ENCODE measurements at regions not wholly inside any gene's neighbourhood (a gene's known extent, or its start where the extent isn't known, plus 50 kb on each side); places are given as distances from the start of the nearest gene placed in this dataset.

DNA sequence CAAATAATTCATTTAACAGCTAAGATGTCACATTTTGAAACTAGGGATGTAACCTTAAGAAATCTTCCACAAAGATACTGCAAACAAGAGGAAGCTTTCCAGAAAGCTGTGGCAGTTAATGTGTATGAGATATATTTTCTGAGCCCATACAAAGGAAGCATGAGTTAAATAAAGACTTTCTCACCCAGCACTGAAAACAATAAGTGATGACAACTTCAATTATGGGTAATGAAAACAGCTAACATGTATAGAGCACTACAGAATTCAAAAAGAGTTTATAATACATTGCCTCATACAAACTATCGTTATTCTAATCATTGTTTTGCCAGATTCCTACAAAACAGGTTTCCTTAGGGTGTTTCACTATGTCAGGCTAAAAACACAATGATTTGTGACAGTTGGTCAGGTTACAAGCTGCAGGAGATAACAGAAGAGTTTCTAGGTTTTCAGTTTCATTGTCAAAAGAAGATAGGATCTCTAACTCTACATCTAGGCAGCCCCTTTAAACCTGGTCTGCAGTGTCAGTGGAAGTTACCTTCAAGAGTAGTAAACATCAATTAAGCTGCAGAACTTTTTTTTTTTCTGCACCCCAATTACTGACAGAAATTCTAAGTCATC is 618.1 kb upstream of the ADGRL3 start:
- Histone ChIP-seq H3K4me1 (no peaks in the 10 kb centered on the region), H3K36me3 (no peaks in the 10 kb centered on the region), H3K4me3 (no peak overlapping the region), H3K27ac (replicated peaks in 1 of 4) (no peak overlapping the region), H3K27me3 (no peaks in the 10 kb centered on the region), H3K9me3 (no peaks in the 10 kb centered on the region)
- TF ChIP-seq POLR2A (IDR thresholded peaks at IDR 0.05; ENCODE audit: low read depth) (no peak), POLR2AphosphoS5 (IDR thresholded peaks at IDR 0.05) (no peak), EP300 (IDR thresholded peaks at IDR 0.05) (no peak)
- TF ChIP-seq, protein P1, sequence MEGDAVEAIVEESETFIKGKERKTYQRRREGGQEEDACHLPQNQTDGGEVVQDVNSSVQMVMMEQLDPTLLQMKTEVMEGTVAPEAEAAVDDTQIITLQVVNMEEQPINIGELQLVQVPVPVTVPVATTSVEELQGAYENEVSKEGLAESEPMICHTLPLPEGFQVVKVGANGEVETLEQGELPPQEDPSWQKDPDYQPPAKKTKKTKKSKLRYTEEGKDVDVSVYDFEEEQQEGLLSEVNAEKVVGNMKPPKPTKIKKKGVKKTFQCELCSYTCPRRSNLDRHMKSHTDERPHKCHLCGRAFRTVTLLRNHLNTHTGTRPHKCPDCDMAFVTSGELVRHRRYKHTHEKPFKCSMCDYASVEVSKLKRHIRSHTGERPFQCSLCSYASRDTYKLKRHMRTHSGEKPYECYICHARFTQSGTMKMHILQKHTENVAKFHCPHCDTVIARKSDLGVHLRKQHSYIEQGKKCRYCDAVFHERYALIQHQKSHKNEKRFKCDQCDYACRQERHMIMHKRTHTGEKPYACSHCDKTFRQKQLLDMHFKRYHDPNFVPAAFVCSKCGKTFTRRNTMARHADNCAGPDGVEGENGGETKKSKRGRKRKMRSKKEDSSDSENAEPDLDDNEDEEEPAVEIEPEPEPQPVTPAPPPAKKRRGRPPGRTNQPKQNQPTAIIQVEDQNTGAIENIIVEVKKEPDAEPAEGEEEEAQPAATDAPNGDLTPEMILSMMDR (IDR thresholded peaks at IDR 0.05), result no peak
- intact Hi-C loops (cut with DNase I), result no loop called here
- DNase-seq (ENCODE audit: extremely low spot score), result no peak
- 73% methylated on average over 1 of the region's 1 CpG for WGBS

DNA sequence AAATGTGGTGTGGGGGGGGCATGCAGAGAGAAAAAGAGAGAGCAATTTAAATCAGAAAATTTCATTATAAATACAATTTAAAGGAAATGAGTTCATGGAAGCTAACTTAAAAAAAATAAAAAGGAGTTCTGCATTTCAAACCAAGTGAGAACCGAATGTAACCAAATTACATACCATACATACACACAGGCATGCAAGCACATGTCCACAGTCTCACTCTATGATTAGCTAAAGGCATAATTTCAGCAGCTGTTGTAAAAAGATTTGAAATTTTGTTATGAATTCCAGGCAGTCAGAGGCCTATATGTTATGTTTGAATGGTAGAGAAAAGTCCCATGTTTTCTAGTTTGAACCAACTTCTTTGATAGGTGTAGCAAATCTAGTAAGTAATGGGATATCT is 611.6 kb upstream of the ADGRL3 start:
- H3K36me3 ChIP-seq, result no peaks in the 10 kb centered on the region
- no peaks in the 10 kb centered on the region for H3K4me1 ChIP-seq
- H3K9me3 ChIP-seq, result no peaks in the 10 kb centered on the region
- WGBS, result 77% methylated on average over 1 of the region's 1 CpG
- no peak for DNase-seq (ENCODE audit: extremely low spot score)
- H3K27ac ChIP-seq (replicated peaks in 1 of 4), result no peak overlapping the region
- no peaks in the 10 kb centered on the region for H3K27me3 ChIP-seq
- no peak overlapping the region for H3K4me3 ChIP-seq
- TF ChIP-seq EP300 (IDR thresholded peaks at IDR 0.05) (no peak), POLR2AphosphoS5 (IDR thresholded peaks at IDR 0.05) (no peak), POLR2A (IDR thresholded peaks at IDR 0.05; ENCODE audit: low read depth) (no peak)
- TF ChIP-seq, protein P1 (IDR thresholded peaks at IDR 0.05), result no peak
- intact Hi-C loops (cut with DNase I), result no loop called here

DNA sequence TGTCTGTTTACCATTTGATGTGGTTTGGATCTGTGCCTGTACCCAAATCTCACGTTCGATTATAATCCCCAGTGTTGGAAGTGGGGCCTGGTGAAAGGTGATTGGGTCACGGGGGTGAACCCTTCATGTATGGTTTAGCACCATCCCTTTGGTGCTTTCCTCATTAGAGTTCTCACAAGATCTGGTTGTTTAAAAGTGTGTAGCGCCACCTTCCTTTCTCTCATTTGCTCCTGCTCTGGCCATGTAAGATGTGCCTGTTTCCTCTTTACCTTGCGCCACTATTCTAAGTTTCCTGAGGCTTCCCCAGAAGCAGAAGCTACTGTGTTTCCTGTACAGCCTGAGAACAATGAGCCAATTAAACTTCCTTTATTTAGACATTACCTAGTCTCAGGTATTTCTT is 610.7 kb upstream of the ADGRL3 start:
- Histone ChIP-seq H3K4me1 (no peaks in the 10 kb centered on the region), H3K4me3 (no peak overlapping the region), H3K27me3 (no peaks in the 10 kb centered on the region), H3K9me3 (no peaks in the 10 kb centered on the region), H3K36me3 (no peaks in the 10 kb centered on the region), H3K27ac (replicated peaks in 1 of 4) (no peak overlapping the region)
- no peak for DNase-seq (ENCODE audit: extremely low spot score)
- no peak for TF ChIP-seq POLR2AphosphoS5 (IDR thresholded peaks at IDR 0.05)
- no peak for TF ChIP-seq EP300 (IDR thresholded peaks at IDR 0.05)
- TF ChIP-seq, protein P1 (IDR thresholded peaks at IDR 0.05), result no peak
- TF ChIP-seq POLR2A (IDR thresholded peaks at IDR 0.05; ENCODE audit: low read depth), result no peak
- WGBS, result 84% methylated on average over 5 of the region's 5 CpGs
- intact Hi-C loops (cut with DNase I), result no loop called here

DNA sequence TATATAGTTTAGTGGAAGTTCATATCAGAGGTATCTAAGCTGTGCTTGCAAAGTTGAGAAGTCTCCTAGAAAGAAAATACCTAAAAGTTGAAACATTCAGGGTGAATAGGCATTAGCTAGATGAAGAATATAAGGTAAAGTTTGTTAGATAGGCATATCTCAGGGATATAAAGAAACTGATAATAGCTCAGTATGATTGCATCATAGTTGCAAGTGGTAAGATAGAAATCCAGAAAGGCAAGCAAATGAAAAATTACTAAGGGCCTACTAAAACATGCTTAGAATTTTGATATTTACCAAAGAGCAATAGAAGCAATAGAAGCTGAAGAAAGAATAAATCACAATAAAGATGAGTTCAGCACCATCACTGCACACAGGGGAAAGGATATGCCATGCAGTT is 610.0 kb upstream of the ADGRL3 start:
- H3K36me3 ChIP-seq, result no peaks in the 10 kb centered on the region
- no peak for TF ChIP-seq EP300 (IDR thresholded peaks at IDR 0.05)
- no peak for TF ChIP-seq POLR2AphosphoS5 (IDR thresholded peaks at IDR 0.05)
- TF ChIP-seq, protein P1 (IDR thresholded peaks at IDR 0.05), result no peak
- no peak for TF ChIP-seq POLR2A (IDR thresholded peaks at IDR 0.05; ENCODE audit: low read depth)
- H3K27me3 ChIP-seq, result no peaks in the 10 kb centered on the region
- H3K4me3 ChIP-seq, result no peak overlapping the region
- intact Hi-C loops (cut with DNase I), result no loop called here
- H3K27ac ChIP-seq (replicated peaks in 1 of 4), result no peak overlapping the region
- no peak for DNase-seq (ENCODE audit: extremely low spot score)
- H3K9me3 ChIP-seq, result no peaks in the 10 kb centered on the region
- H3K4me1 ChIP-seq, result no peaks in the 10 kb centered on the region
